NAMALWA (cell line): ENCODE measurements at regions not wholly inside any gene's neighbourhood (a gene's known extent, or its start where the extent isn't known, plus 50 kb on each side); places are given as distances from the start of the nearest gene placed in this dataset.
A peak's percentile ranks its signal among the peaks of the same experiment; 100 is the strongest.

ENCODE experiments used
- DNase-seq: peaks from one replicate; pipeline ENCODE4 v3.0.0-alpha.2; 2015; ENCODE audit warnings: low spot score

GRCh38 chr10:60728056-60728455 is 50.2 kb upstream of the CDK1 start:
- DNase-seq, result no peak

DNA sequence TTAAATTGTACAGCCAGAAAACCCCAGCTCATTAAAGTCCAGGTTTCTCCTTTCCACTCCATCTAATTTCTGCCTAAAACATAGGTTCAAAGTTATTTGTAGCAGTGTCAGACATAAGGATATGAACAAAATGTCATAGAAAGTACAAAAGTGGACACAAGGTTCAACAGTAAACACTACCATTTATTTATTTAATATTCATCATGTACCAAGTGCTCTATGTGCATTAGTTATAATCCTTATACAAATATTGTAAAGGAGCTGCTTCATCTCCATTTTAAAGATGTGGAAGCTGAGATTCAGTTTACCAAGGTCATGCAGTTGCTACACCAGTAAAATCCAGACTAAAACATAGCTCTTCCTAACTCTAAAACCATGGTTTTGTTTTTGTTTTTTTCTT is 52.0 kb upstream of the CDK1 start:
- DNase-seq, result no peak

DNA sequence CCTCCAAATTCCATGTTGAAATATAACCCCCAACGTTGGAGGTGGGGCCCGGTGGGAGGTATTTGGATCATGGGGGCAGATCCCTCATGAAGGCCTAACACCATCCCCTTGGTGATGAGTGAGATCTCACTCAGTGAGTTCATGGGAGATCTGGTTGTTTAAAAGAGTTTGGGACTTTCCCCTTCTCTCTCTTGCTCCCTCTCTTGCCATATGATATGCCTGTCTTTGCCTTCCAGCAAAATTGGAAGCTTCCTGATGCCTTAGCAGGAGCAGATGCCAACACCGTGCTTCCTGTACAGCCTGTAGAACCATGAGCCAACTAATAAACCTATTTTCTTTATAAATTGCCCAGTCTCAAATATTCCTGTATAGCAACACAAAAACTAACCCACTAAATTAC is 55.7 kb upstream of the CDK1 start:
- DNase-seq, result no peak

DNA sequence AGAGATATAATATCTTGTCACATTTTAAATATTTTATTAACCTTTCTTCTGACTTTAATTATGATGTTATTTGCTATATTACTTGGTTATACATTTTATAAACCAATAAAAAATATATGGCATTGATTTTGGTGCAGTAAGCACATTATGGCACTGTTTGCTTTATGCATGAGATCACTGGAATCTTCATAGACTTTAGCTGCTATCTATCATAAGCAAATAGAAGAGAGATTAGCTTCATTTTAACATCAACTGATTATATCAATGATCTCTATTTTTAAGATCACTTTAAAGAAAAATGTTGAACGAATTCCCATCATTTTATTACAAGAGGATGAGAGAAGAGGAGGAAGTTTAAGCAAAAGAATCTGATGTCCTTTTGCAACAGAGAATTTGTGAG is 58.6 kb upstream of the CDK1 start:
- no peak for DNase-seq

DNA sequence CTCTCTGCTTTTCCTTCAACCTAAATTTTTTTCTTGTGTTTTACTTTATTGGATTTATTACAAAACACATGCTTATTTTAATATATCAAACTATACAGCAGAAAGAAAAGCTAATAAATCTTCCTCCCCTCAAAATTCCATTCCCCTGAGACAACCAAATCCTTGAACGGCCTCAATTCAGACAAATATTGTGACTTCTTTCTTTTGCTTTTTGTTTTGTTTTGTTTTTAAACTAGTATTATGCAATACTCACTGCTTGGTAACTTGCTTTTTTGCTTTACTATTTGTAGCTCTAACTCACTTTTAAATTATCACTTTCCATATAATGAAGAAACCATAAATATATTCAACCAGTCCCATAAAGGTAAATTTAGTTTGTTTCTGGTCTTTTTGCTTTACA is 59.4 kb upstream of the CDK1 start:
- DNase-seq, result no peak

GRCh38 chr10:60717852-60718251 is 60.4 kb upstream of the CDK1 start:
- DNase-seq, result peak; percentile 42

- DNase-seq, result no peak
Measured at GRCh38 chr10:60714233-60714632, 64.0 kb upstream of the CDK1 start.

GRCh38 chr10:60711496-60711895 is 66.8 kb upstream of the CDK1 start:
- DNase-seq, result no peak

GRCh38 chr10:60710041-60710440 is 68.2 kb upstream of the CDK1 start:
- no peak for DNase-seq

- no peak for DNase-seq
Measured at GRCh38 chr10:60708666-60709065, 69.6 kb upstream of the CDK1 start.

DNA sequence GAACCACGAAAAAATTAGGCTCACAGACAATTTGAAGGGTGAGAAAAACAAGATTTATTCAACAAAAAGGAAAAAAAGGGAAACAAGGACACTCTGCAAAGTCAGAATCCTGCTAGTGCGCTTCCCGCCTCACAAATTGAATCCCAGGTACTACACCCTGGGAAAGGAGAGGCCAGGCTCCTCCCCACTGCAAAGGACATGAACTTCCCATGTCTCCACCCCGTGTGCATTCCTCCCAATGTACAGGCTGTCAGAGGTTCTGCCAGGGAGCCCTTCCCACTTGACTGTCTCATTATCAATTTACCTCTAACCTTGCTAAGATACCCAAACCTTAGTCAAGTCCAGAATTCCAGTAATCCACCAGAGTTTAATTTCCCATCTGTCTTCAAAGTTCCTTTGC is 70.4 kb upstream of the CDK1 start:
- no peak for DNase-seq

- no peak for DNase-seq
Measured at GRCh38 chr10:60706146-60706545, 72.1 kb upstream of the CDK1 start.

DNA sequence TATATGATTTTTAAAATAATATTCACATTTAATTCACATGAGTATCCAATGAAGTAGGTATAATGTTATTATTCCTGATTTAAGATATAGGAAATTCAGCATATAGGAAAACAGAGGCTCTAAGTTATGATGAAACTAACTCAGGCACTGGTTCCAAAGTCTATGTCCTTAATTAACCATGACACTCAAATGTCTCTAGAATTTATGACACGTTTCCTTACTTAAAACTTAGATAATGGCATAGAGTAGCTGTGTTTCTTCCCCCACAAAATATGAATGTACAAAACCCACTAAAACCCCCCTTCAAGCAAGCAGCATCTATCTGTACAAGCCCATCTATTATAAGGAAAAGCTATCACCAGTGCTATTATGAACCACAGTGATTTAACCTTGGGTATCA is 72.9 kb upstream of the CDK1 start:
- no peak for DNase-seq

DNA sequence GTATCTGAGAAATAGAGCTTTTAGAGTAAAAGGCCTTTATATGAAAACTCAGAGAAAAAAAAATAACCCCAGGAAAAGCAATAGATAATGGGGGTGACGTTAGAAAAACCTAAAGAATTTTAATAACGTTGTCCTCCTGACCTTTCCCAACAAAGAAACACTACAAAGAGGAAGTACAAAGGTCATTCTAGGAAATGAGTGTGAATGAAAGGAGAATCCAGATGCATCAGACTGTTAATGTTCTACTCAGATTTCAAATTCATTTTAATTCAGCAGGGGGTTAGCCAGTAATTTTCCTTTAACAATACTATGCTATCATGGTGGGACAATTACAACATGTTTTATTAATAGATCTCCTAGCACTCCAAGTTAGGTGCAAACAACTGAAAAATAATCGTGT is 73.8 kb upstream of the CDK1 start:
- DNase-seq, result no peak

DNA sequence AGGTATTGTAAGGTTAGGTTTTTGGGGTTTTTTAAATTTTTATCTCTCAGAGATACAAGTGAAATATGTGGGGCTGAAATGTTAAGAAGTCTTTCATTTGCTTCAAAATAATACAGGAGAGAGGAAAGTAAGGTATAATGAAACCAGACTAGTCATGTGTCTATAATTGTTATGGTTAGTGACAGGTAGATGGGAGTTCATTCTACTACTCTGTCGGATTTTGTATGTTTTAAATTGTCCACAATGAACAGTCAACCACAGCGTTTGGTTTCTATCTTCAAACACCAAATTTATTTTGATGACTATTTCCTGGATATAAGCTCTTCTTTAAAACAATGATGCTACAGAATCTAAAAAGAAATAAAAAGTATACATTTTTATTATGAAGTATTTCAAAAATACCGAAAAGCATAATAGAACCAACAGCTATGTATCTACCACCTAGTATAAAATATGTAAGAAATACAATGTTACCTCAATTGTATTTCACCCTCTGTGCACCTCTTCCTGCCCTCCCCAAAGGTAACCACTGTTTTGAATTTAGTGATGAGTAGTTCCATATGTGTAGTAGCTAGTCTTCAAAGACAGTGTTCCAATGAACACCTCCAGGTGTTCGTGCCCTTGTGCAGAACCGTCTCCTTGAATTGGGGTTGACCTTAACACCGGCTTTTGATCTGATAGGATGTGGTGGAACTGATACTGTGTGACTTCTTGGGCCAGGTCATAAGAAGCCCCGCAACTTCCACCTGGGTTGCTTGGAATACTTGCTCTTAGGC is 74.8 kb upstream of the CDK1 start:
- DNase-seq, result no peak

- no peak for DNase-seq
Measured at GRCh38 chr10:60687679-60688078, 90.6 kb upstream of the CDK1 start.

DNA sequence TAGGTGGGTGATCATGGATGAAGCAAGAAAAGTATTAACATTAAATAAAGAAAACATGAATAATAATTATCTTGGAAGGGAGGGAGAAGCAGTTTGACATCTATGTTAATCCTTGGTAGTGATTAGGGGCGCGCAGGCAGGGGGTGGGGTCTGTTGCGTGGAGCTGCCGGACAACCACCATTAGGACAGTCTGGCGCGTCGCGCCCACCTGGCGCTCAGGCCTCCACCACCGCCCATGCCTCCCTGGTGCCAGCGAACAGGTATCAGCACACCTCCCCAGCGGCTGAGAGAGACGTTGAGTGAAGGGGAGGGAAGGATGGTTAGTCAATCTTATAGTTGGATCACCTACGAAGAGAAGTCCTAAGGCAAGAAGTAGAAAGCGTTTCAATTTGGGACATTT is 94.2 kb upstream of the CDK1 start:
- no peak for DNase-seq

GRCh38 chr10:60681103-60681502 is 97.2 kb upstream of the CDK1 start:
- no peak for DNase-seq

DNA sequence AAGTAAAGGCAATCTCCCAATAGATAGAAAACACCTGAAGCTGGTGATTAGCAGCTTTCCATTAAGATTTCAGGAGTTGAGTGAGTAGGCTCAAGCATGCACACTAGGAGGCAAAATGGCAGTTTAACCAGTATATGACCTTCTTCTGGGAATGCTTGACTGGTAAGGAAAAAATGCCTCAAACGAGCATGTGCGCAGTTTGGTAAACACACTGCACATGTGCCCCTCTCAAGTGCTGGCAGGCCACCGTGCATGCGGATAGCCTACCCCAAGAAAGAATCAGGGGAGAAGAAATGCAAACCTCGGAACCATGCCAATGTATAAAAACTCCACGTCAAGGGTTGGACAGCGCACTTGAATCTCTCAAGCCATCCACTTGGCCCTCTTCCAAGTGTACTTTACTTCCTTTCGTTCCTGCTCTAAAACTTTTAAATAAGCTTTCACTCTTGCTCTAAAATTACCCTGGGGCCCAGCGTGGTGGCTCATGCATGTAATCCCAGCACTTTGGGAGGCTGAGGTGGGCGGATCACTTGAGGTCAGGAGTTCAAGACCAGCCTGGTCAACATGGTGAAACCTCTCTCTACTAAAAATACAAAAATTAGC is 98.8 kb upstream of the CDK1 start:
- no peak for DNase-seq

DNA sequence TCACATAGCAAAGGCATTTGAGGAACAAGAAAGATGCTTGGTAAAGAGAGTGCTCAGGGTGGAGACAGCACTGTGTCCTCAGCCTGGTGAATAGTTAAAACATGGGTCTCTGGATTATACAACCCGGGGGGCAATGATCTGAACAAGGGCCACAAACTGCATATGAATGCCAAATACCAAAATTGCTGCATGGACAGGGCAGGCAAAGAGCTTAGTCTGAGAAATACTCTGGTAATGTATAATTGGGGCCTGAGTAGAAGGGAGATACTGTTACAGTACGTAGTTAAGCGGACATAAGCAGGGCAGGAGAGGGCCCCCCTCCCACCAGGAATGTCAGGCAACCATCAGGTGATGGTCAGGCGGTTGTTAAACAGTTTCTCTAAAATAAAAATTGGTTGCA is 99.3 kb upstream of the CDK1 start:
- no peak for DNase-seq

- no peak for DNase-seq
Measured at GRCh38 chr10:60677531-60678129, 100.6 kb upstream of the CDK1 start.

DNA sequence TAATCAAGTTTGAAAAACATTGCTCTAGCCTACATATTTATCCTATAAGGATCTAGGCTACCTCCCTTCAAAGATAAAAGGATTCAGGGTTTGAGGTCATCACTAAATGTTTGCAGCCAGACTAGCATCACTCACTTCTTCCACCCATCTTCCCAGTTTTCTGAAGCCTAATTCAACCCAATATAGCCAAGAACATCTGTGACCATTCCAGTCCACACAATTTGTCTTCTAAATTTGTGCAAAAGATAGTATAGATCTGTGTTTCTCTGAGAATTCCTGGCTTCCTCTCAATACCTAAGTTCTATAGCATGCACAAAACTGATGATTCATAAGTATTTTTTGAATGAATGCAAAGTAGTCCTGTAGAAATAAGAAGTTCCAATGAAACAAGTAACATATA is 103.0 kb upstream of the CDK1 start:
- DNase-seq, result no peak

- no peak for DNase-seq
Measured at GRCh38 chr10:60669501-60669900, 108.8 kb upstream of the CDK1 start.

DNA sequence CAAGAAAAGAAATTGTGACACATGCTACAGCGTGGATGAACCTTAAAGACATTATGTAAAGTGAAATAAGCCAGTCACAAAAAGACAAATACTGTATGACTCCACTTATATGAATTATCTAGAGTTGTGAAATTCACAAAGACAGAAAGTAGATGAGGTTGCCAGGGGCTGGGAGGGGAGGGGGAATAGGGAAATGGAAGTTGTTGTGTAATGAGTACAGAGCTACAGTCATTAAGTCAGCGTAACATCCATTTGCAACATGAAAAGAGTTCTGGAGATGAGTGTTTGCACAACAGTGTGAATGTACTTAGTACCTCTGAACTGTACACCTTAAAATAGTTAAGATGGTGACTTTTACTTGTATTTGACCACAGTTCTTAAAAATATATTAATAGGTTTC is 112.1 kb upstream of the CDK1 start:
- no peak for DNase-seq
